IPS DF 6.9 (cell line): ENCODE measurements at regions not wholly inside any gene's neighbourhood (a gene's known extent, or its start where the extent isn't known, plus 50 kb on each side); places are given as distances from the start of the nearest gene placed in this dataset.

Source experiments
- DNase-seq: peaks from one replicate; pipeline ENCODE4 v3.0.0-alpha.2; 2013; ENCODE audit warnings: low read depth, low spot score
- H3K27ac ChIP-seq: one replicate; pipeline ENCODE4 v1.5.1; 2013; ENCODE audit warnings: low read length, control low read depth
- H3K27me3 ChIP-seq: 2 replicates; pipeline ENCODE4 v1.6.1; 2013; ENCODE audit warnings: mild to moderate bottlenecking, low read length; ENCODE audit not compliant: control insufficient read depth, insufficient read depth
- H3K36me3 ChIP-seq: 2 replicates; pipeline ENCODE4 v1.6.1; 2013; ENCODE audit warnings: low read length; ENCODE audit not compliant: control insufficient read depth, insufficient read depth
- H3K4me1 ChIP-seq: 2 replicates; pipeline ENCODE4 v1.6.1; 2013; ENCODE audit warnings: low read length; ENCODE audit not compliant: control insufficient read depth, insufficient read depth
- H3K4me3 ChIP-seq: 2 replicates; pipeline ENCODE4 v1.5.1; 2013; ENCODE audit warnings: mild to moderate bottlenecking, low read length
- H3K9me3 ChIP-seq: 2 replicates; pipeline ENCODE4 v1.6.1; 2013; ENCODE audit warnings: low read length, inconsistent platforms; ENCODE audit not compliant: control insufficient read depth, insufficient read depth
- whole genome bisulfite sequencing: extraction: QIAGEN DNeasy Blood & Tissue Kit; methylation state at CpG from one replicate; pipeline ENCODE4 v1.1.7; 2013; ENCODE audit warnings: mixed read lengths, missing lambda C conversion rate; ENCODE audit not compliant: insufficient read length, insufficient coverage; 5-methylcytosine and 5-hydroxymethylcytosine counted together

DNA sequence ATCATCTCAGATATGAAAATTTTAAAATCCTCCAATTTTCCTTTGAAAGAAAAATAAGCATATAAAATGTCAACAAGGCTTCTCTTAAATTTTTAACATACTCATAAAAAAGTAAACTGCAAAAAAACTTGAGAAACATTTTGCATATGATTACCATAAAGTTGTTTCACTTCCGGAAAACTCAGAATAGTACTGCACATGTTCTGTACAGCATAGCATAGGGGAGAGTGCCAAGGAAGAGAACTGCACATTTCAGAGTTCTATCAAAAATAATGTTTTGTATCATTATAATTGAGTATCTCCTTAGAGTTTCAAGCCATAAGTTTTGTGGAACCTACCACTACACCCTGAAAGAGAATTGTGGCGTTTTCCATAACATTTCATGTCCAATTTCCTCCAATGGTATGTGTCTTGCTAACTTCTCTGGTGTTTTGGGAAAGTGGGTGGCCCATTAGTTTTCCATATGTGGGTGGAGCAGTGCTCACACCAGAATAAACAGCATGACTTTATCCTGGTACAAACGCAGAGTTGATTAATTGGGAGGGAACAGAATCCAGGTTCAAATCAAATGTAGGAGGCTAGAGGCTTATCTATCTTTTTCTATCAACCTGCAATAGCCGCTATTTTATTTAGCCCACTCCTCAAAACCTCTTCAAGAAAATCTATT is 430.9 kb downstream of the LMO4 start:
- no CpG with 5 or more reads among the region's 4 CpGs for WGBS
- no peaks in the 10 kb centered on the region for H3K36me3 ChIP-seq

GRCh38 chr1:87760155-87760554 is 431.5 kb downstream of the LMO4 start:
- Histone ChIP-seq H3K36me3 (no peaks in the 10 kb centered on the region), H3K27ac (no peak overlapping the region), H3K4me1 (no peaks in the 10 kb centered on the region), H3K27me3 (no peaks in the 10 kb centered on the region), H3K4me3 (no peak overlapping the region), H3K9me3 (no peaks in the 10 kb centered on the region)
- no peak for DNase-seq
- no CpG with 5 or more reads among the region's 2 CpGs for WGBS

More for the DNA sequence above, 430.9 kb downstream of the LMO4 start:
- Histone ChIP-seq H3K9me3 (no peaks in the 10 kb centered on the region), H3K4me1 (no peaks in the 10 kb centered on the region), H3K4me3 (no peak overlapping the region), H3K27ac (no peak overlapping the region), H3K27me3 (no peaks in the 10 kb centered on the region)
- no peak for DNase-seq

GRCh38 chr1:87760654-87761053 is 432.0 kb downstream of the LMO4 start:
- H3K4me3 ChIP-seq, result no peak overlapping the region
- no peaks in the 10 kb centered on the region for H3K9me3 ChIP-seq
- H3K27ac ChIP-seq, result no peak overlapping the region

DNA sequence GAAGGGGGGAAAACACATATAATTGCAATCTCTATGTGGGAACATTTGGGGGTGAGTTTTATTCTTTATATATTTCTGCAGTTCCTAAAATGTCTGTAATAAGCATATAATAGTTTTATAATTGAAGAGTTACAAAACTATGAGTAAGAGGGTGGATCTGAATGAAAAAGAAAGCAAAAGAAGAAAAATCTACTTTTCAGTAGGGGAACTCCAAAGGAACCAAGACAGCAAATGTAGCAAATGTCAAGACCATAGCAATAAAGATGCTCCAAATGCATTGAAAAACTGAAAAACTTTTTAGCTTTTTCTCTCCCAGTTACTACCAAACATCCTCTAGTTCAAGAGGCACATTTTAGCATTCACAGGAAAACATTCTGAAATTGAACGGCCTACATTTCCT is 434.8 kb downstream of the LMO4 start:
- H3K4me3 ChIP-seq, result no peak overlapping the region
- no peak overlapping the region for H3K27ac ChIP-seq
- DNase-seq, result no peak
- H3K4me1 ChIP-seq, result no peaks in the 10 kb centered on the region
- no peaks in the 10 kb centered on the region for H3K36me3 ChIP-seq
- no peaks in the 10 kb centered on the region for H3K27me3 ChIP-seq
- H3K9me3 ChIP-seq, result no peaks in the 10 kb centered on the region
- WGBS, result no CpG with 5 or more reads among the region's 1 CpG

More at GRCh38 chr1:87760654-87761053, 432.0 kb downstream of the LMO4 start:
- Histone ChIP-seq H3K4me1 (no peaks in the 10 kb centered on the region), H3K36me3 (no peaks in the 10 kb centered on the region), H3K27me3 (no peaks in the 10 kb centered on the region)
- no CpG with 5 or more reads among the region's 1 CpG for WGBS
- DNase-seq, result no peak

DNA sequence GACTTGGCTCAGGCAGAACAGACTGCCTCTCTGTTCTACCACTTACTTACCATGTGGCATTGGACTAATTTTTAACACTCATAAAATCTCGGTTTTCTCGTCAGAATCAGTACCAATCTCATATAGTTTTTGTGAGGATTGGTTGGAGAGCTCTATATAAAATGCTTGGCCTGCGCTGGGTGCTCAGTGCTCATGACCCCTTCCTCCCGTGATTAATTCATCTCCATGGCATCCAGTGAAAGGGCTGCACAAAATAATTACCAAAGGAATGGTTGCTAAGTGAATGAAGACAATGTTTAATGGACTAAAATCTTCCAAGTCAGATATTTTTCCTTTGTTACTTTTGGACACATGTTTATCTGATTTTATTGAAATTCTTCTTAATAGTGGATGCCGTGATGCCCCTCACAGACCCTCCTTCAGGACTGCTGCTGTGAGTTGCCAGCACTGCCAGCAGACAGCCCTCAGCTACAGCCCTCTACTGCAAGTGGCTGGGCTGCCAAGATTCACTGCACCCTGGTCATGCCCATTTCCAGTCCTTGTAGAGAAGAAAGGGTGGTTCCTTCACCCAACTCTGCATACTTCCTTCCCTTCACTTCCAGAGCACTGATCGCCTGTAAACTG is 436.5 kb downstream of the LMO4 start:
- WGBS, result no CpG with 5 or more reads among the region's 6 CpGs
- no peaks in the 10 kb centered on the region for H3K36me3 ChIP-seq
- no peak overlapping the region for H3K27ac ChIP-seq
- H3K4me1 ChIP-seq, result no peaks in the 10 kb centered on the region
- H3K4me3 ChIP-seq, result no peak overlapping the region
- no peaks in the 10 kb centered on the region for H3K27me3 ChIP-seq
- DNase-seq, result no peak
- no peaks in the 10 kb centered on the region for H3K9me3 ChIP-seq

- Histone ChIP-seq H3K27me3 (no peaks in the 10 kb centered on the region), H3K27ac (no peak overlapping the region), H3K4me1 (no peaks in the 10 kb centered on the region), H3K9me3 (no peaks in the 10 kb centered on the region), H3K36me3 (no peaks in the 10 kb centered on the region), H3K4me3 (no peak overlapping the region)
- no CpG with 5 or more reads among the region's 1 CpG for WGBS
- DNase-seq, result no peak
Measured at GRCh38 chr1:87765681-87766070, 437.0 kb downstream of the LMO4 start.

DNA sequence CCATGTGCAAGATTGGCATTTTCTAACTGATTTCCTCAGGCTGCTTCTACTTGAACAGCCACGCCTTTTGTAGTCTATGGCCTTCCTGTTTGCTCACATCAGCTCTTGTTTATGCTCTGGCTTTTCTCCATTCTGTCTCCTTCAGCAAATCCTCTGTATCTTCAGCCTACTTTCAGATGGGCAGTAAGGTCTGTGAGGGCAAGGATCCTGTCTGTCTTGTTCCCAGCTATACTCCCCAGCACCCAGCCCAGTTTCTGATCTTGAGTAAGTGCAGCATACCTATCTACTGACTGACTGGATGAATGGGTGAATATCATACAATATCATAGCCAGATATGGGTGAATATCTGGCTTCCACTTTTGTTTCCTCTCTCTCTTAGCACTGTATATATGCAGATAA is 438.1 kb downstream of the LMO4 start:
- Histone ChIP-seq H3K4me1 (no peaks in the 10 kb centered on the region), H3K36me3 (no peaks in the 10 kb centered on the region), H3K27me3 (no peaks in the 10 kb centered on the region), H3K4me3 (no peak overlapping the region), H3K27ac (no peak overlapping the region), H3K9me3 (no peaks in the 10 kb centered on the region)
- WGBS, result no CpG with 5 or more reads among the region's 1 CpG
- no peak for DNase-seq

DNA sequence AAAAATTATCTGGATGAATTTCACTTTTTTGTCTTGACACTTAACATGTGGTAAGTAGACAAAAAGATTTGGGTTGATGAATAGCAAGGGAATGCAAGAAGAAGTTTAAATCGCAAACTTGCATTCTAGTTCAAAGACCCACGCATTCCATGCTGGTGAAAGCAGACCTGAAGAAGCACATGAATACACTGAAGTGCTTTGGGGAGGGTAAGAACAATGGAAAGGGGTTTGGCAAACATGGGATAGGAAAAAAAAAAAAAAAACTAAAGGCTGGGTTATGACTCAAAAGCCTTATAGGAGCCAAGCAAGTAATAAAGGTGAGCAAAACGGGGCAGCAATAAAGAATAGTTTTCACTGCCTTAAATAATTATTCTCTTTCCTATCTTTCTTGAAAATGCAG is 450.2 kb downstream of the LMO4 start:
- no CpG with 5 or more reads among the region's 3 CpGs for WGBS
- no peaks in the 10 kb centered on the region for H3K27me3 ChIP-seq
- H3K4me3 ChIP-seq, result no peak overlapping the region
- H3K36me3 ChIP-seq, result no peaks in the 10 kb centered on the region
- no peaks in the 10 kb centered on the region for H3K9me3 ChIP-seq
- DNase-seq, result no peak
- no peaks in the 10 kb centered on the region for H3K4me1 ChIP-seq
- H3K27ac ChIP-seq, result no peak overlapping the region

GRCh38 chr1:87781554-87781953 is 452.9 kb downstream of the LMO4 start:
- Histone ChIP-seq H3K4me1 (no peaks in the 10 kb centered on the region), H3K4me3 (no peak overlapping the region), H3K36me3 (no peaks in the 10 kb centered on the region), H3K27me3 (no peaks in the 10 kb centered on the region), H3K27ac (no peak overlapping the region), H3K9me3 (no peaks in the 10 kb centered on the region)
- no peak for DNase-seq
- no CpG with 5 or more reads among the region's 1 CpG for WGBS

DNA sequence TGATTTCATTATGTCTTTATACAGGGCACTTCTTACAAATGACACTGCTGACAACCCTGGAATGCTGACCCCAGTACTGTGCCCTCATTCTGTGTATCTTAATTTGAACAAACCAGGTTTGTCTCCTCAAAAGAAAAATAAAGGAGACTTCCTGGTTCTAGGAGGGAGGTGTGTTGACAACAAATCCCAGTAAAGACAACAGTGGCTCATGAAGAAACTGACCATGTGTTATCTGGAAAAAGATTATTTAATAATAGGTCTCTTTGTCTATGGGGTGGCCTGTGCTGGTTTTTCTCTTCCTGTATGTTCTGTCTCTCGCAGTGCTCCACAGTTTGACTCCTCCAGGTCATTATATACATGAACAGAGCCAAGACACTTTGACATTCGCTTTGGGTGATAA is 454.6 kb downstream of the LMO4 start:
- no peaks in the 10 kb centered on the region; the same call in 1 of the 2 replicates for H3K4me1 ChIP-seq
- no peak overlapping the region for H3K27ac ChIP-seq
- DNase-seq, result no peak
- no peaks in the 10 kb centered on the region for H3K36me3 ChIP-seq
- H3K27me3 ChIP-seq, result no peaks in the 10 kb centered on the region
- H3K4me3 ChIP-seq, result no peak overlapping the region
- H3K9me3 ChIP-seq, result no peaks in the 10 kb centered on the region
- no CpG with 5 or more reads among the region's 2 CpGs for WGBS

GRCh38 chr1:87785386-87785785 is 456.7 kb downstream of the LMO4 start:
- Histone ChIP-seq H3K36me3 (no peaks in the 10 kb centered on the region), H3K9me3 (no peaks in the 10 kb centered on the region), H3K4me3 (no peak overlapping the region), H3K4me1 (no peaks in the 10 kb centered on the region; the same call in 1 of the 2 replicates), H3K27me3 (no peaks in the 10 kb centered on the region), H3K27ac (no peak overlapping the region)
- DNase-seq, result no peak
- WGBS, result no CpG with 5 or more reads among the region's 1 CpG
